HL-60/S4 (cell line): ENCODE measurements at regions not wholly inside any gene's neighbourhood (a gene's known extent, or its start where the extent isn't known, plus 50 kb on each side); places are given as distances from the start of the nearest gene placed in this dataset.
"Not testable (repeated sequence)": the region's sequence is repeated elsewhere in the genome, so short reads cannot be mapped to it uniquely, and the experiment has no call there.

Source experiments
- in situ Hi-C: fragments of 300-500 bp; cut with MboI; formaldehyde crosslinking; loops from 2 replicates; pipeline ENCODE4 v1.14.3; 2022; ENCODE audit warnings: low sequenced_read_pairs

DNA sequence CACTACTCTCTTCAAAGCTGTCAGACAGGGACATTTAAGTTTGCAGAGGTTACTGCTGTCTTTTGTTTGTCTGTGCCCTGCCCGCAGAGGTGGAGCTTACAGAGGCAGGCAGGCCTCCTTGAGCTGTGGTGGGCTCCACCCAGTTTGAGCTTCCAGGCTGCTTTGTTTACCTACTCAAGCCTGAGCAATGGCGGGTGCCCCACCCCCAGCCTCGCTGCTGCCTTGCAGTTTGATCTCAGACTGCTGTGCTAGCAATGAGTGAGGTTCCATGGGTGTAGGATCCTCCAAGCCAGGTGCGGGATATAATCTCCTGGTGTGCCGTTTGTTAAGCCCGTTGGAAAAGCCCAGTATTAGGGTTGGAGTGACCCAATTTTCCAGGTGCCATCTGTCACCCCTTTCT is 581.2 kb downstream of the ANKRD50 start:
- in situ Hi-C loops = not testable (repeated sequence)

DNA sequence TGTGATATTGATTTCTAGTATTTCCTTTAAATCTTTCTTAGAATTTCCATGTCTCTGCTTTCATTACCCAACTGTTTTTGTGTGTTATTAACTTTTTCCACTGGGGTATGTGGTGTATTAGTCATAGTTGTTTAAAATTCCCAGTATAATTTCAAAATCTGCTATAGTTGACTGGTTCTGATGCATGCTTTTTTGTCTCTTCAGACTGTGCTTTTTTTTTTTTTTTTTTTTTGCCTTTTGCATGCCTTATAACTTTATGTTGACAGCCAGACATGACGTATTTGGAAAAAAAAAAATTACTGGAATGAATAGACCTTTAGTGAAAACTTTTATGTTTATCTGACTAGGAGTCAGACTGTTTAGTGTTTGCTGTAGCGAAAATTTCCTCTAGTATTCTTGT is 580.4 kb downstream of the ANKRD50 start:
- in situ Hi-C loops = no loop called here

DNA sequence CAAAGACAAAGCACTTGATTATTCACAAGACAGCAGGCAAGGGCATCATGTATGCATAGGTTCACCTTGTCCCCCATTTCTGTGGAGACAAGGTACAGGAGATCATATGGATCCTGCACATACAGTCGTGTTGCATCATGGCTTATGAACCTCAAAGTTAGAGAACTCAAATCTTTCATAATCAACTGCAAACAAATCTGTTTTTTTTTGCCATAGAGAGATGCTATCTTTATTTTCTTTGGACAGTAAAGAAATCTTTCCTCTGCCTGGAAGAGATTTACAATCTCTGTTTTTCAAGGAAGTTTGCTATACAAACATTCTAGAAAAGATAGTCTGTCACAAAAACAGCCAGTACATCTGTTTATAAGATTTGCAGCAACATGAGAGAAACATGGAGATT is 578.8 kb downstream of the ANKRD50 start:
- in situ Hi-C loops = no loop called here

DNA sequence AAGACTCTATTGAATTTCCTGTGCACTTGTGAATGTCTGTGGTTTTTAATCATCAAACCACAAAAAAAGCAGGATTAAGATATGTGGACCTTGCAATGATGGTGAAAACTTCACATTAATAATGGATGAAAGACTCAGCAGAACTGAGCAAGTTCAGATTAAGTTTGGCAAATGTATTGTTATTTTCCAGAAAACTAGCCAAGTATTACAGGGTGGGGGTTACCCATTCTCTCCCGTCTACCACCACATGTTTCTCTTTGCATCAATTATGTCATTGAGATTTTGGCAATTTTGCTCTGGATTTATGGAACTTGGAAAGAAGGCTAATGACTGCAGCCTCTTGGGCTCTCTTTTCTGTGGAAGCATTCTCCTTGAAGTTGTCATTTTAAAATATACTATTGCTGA is 577.1 kb downstream of the ANKRD50 start:
- in situ Hi-C loops = no loop called here

DNA sequence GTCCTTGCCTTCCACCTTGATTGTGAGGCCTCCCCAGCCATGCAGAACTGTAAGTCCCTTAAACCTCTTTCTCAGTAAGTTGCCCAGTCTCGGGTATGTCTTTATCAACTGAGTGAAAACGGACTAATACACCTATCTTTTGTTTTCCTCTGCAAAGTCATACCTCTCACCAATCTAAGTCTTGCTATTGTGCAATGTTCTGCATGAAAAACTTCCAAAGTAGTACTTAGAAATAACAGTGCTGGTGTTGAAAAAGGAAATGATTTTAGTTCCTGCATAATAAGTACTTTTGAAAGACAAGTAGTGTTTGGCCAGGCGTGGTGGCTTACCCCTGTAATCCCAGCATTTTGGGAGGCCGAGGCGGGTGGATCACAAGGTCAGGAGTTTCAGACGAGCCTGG is 573.5 kb downstream of the ANKRD50 start:
- in situ Hi-C loops = no loop called here

DNA sequence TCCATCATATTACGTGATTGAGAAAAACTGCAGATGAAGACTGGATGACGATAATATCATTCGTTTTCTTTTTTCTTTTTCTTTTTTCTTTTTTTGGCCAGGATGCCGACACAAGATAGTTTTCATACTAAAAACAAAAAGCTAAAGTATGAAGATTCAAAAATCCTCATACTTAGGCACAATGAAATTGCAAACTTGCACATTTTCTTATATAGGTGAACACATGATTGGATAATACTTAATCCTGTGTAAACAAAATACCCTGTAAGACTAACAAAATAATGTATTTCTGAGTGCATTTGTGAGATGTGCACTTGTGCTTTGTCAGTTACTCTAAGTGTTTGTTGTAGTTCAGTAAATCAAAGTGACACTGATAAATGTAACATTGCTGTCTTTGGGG is 568.9 kb downstream of the ANKRD50 start:
- in situ Hi-C loops = no loop called here

DNA sequence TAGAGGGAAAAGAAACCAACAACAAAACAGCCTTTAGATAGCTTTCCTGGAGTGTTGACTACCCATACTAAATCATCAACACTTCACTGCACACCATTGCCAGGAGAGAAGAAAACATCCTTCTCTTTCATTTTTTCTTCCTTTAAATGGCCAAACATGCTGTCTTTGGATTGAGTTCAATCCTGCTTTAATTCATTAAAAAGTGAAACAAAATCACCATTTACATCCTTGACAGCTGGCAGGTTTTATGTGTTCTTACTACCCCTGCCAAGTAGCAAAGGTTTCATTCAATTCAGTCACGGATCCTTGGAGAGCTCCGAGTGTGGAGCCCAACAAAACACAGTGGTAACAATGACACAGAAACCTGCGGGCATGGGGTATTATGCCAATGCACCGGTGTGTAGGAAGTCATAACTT is 568.3 kb downstream of the ANKRD50 start:
- in situ Hi-C loops = no loop called here

DNA sequence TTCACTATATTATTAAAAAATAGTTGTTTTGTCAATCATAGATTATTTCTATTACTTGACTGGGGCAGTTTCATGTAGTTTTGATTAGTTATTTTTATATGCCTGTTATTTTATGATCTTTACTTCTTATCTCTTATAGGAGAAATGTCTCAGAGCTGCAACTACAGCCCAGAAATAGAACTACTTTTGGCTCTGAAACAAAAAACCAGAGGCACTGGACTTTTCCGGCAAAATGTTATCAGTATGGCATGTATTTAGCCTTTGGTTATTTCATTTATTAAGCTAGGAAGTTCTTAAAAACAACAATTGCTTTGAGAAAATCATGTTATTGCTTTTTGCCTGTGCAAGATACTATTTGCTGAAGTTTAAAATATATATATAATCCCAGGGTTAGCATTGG is 566.5 kb downstream of the ANKRD50 start:
- in situ Hi-C loops = no loop called here

DNA sequence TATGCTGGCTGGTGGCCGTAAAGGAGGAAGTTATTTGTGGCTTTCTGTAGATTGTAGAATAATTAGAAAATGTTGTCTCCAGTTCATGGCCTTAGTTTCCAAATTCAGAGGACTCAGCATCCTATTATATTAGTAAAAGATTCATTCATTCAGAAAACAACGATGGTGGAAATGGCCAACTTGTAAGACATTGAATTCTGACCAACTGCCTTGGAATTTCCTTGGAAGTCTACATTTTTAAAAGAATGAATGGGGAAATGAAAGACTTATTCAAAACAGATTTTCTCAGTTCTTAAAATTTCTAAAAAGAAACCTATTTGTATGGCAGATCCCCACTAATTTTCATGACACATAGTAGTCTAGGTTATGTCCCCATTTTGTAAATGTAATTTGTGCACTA is 561.5 kb downstream of the ANKRD50 start:
- in situ Hi-C loops = no loop called here

DNA sequence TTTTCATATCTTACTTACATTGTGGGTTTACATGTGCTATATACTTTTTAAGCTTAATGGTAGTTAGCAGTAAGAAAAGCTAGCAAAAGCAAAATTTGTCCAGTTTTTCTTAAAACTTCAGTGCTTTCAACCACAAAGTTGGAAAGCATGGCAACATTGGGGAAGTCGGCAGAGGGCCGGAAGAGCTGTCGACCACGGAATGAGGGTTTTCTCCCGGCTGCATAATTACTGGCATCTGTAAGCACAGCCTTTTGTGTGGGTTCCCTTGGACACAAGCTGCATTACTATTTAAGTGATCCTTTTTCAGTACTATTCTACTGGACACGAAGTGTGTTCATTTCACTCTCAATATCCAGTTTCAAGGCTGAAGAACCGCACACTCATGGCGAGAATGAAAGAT is 560.4 kb downstream of the ANKRD50 start:
- in situ Hi-C loops = no loop called here

DNA sequence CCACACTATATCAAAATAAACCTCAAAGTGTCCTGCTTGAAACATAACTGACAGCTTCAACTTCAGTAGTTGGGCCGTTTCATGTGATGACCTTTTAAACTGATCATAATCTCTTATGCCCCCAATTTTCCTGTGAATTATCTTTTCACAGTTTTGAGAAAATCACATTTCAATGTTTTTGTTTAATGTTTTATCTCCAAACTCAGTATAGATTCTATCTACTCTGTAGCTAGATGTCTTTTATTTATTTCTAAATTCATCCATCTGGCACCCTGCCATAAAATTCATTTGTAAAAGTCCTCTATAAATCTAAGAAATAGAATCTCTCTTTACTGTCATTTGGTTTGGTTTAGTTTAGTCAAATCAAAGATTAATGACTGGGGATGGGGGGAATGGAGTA is 557.3 kb downstream of the ANKRD50 start:
- in situ Hi-C loops = no loop called here

DNA sequence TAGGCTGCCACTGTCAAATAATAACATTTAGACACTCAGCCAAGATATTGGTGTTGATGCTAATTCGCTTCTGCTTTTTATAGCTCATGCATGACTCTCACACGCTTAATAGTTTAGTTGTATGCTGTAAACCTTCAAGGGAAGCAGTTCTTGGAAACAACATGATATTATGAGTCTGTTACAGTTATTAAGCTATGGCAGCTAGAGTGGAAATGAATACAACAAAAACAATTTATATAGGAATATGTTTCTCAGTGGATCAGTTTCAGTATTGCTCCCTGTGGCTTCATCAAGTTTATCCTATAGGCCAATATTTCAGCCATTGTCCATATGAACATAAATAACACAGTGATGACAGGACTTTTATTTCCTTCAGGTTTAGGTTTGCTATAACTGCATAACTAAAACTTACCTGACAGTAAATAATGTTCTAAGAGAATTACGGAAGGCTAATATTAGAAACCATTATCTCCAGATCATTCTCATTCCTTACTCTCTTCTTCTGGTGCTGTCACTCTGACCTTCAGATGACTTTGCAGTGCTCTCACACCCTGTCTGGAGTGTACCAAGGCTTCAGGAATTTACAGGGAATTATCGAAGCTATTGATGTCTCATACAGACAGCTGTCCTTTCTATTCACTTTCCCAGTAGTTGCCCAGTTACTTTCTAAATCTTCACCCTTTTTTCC is 555.0 kb downstream of the ANKRD50 start:
- in situ Hi-C loops = no loop called here

DNA sequence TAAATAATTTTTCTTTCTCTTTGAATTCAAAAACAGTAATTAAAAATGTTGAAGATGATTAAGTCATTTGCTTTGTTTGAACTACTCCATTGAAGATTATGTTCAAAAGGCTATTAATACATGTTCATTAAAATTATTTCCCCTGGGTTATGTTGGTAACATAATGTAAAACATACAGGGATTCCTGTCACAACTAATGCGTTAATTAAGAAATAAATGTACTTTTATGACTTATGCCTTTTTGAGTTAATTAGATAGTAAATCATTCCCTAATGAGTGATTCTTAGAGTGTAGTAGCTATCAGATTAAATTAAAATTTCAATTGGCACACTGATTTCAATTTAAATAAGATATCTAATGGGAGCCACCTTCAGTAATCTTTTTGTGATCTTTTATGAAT is 549.1 kb downstream of the ANKRD50 start:
- in situ Hi-C loops = no loop called here

DNA sequence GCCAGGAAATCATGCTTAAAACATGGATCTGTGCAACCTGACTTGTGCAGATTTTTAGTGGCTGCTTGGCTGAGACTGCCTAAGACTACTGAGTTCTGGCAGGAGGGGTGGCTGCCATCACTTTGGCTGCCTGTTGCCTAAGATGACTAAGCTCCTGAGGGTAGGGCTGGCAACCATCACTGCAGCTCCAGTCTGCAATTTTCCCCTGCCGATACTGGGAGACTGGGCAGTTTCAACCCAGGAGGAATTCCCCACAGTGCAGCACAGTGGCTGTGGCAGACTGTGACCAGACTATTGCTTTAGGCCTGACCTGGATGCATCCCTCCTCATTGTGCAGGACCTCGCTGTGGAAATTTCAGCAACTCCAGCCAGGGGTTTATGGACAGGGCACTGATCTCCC is 544.9 kb downstream of the ANKRD50 start:
- in situ Hi-C loops = no loop called here

DNA sequence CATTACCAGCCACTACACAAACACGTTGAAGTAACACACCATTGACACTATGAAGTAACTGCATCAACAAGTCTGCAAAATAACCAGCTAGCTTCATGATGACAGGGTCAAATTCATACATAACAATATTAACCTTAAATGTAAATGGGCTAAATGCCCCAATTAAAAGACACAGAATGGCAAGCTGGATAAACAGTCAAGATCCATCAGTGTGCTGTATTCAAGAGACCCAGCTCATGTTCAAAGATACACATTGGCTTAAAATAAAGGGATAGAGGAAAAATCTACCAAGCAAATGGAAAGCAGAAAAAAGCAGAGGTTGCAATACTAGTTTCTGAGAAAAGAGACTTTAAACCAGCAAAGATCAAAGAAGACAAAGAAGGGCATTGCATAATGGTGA is 543.0 kb downstream of the ANKRD50 start:
- in situ Hi-C loops = not testable (repeated sequence)

DNA sequence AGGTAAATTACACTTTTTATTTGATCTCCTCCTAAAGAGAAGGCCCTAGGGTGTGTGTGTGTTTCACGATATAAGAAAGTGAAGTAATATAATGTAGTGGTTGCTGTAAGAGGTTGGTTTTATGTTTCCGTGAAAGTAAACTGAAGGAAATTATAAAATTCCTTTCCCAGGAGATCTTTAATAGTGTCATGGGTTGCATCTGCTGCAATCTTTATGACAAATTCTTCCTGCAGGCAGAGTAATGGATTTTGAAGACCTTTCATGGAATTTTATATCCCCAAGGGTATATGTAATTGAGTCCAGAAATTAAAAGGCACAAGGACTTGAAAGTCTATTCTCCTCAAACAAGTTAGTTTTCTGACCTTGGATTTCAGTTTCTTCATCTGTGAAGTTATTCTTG is 538.6 kb downstream of the ANKRD50 start:
- in situ Hi-C loops = no loop called here

DNA sequence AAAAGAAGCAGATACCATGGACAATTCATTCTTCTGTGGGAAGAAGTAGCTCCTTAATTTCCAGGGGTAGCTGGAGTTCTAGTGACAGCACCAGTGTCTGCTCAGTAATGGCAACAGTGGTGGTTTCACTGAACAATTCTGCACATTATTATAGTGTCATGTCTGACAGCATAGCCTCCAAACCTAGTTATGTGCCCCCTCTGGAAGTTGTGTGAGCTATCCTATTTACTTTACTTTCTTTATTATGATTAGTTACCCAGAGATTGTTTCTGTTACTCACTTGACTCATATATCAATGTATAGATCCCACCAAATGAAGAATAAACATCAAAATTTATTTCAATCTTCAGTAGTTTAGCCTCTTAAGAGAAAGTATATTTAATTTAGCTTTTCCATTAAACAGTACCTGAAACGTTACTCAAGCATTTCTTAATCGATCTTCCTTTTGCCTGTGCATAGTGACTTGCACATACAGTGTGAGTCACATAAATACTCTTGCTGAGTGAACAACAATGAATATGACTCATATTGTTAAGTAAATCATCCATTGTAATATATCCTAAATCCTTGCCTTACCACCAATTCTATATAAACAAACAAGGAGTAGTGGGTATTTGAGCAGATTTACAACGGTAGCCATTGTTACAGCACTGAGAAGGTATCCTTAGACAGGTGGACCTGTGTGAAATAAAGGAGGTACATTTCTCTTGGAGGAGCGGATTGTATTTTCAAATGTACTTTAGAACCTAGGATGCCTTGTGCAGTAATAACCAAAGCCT is 534.7 kb downstream of the ANKRD50 start:
- in situ Hi-C loops = no loop called here

DNA sequence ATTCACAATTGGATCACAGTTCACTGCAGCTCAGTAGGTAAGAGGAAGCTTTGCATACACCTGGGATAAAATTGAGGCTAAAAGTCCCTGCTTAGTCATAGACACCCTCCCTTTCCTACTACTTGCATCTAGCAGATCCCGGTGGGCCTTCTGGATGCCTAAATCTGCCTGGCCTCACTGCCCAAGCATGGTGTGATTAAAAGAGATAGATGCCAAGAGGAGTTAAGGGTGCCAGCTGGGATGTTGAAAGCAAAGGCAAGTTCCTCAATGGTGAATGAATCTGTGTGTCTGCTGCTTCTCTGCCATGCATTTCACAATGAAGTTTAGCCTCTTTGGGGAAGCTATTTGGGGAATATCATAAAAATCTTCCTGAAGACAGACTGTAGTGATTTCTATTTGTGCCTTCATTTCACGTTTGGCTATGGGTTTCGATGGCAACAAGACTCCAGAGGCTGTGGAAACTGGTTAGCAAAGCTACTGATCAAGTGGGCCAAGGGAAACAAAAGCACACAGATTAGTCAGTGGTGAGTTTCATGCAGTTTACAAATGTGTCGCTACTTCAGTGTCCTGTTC is 534.0 kb downstream of the ANKRD50 start:
- in situ Hi-C loops = no loop called here

DNA sequence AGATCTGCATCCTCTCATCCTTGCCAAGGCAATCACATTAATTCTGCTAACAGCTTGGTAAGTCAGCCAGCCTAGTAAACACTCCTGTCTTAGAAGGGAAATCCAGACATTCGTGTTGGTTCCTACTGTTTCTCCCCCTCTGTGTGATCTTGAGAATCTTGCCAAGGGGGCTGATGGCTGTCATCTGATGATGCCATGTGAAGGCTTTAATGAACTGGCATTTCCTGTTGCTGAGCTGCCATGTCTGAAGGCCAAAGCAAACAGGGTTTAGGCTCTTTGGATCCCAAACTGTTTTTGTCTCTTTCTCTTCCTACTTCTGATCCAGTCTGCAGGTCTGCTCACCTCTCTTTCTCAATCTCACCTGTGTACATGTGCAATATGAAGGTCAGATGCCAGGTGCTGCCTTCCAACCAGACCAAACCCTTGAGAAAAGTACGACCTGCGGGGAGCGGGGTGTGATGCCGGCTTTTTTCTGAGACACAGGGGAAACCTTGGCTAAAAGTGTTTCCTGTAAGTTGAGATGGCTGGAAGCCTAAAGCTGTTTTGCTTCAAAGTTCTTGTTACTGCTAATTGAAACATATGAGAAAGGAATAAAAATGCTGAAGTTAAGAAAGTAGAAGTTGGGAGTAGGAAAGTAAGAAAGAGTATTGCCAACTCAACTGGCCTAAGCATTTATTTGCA is 532.9 kb downstream of the ANKRD50 start:
- in situ Hi-C loops = no loop called here

DNA sequence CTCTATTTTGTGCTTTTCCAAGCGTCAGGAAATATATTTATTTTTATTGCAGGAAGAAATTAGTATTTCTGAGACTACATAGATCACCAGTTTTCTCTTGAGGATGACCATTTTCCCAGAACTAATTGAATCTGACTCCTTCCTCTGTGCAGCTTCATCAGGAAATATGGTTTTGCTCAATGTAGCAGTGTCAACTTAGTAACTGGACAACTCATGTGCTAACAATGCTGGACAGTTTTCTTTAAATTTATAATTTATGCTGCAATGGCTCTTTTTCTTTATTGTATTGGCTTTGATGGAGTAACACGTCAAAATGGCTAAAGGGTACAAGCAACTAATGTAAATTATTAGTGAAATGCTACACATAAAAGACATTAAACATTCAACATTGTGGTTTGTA is 531.5 kb downstream of the ANKRD50 start:
- in situ Hi-C loops = no loop called here

DNA sequence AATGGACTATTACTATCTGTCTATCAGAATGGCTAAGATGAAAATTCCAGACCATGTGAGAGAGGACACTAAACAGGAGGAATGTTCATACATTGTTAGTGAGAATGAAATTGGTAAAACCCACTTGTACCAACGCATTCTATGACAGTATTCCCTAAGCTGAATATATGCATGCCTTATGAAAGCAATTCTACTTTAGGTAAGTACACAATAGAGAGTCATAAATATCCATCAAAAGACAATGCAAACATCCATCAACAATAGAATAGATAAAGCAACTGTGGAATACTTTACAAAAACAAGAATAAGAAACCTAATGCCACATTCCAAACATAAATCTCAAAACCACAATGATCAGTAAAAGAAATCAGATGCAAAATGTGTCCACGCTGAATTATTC is 529.3 kb downstream of the ANKRD50 start:
- in situ Hi-C loops = no loop called here

DNA sequence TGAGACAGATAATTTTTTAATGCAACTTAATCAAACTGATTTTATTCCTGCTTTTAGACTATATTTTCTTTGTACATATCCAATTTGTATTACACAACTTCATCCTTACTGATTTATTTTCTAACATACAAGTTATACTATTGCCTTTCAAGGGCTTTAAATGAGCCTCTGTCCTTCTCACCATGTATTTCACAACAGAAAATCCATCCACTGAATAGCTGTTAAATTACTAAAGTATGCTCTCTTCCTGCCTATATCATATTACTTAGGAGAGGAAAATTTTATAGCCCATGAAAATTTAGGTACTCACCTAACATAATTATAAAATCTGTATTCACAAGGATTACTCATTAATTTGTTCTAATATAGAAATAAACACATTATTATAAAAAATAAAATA is 528.6 kb downstream of the ANKRD50 start:
- in situ Hi-C loops = no loop called here
